DOHH2 (cell line): ENCODE measurements at regions not wholly inside any gene's neighbourhood (a gene's known extent, or its start where the extent isn't known, plus 50 kb on each side); places are given as distances from the start of the nearest gene placed in this dataset.

Experiments
- H3F3A ChIP-seq: fragments of 200-600 bp; sonication (generic), shearing (Covaris generic); 2 replicates; pipeline ENCODE4 v1.6.0; 2016; ENCODE audit warnings: antibody characterized with exemption, mild to moderate bottlenecking; ENCODE audit not compliant: control insufficient read depth, insufficient read depth
- H3K27ac ChIP-seq: fragments of 200-600 bp; sonication (generic); 2 replicates; pipeline ENCODE4 v1.5.1; 2014; ENCODE audit warnings: low read depth, mild to moderate bottlenecking, low read length, moderate library complexity
- H3K27me3 ChIP-seq: fragments of 200-600 bp; sonication (generic); 2 replicates; pipeline ENCODE4 v1.6.1; 2014; ENCODE audit warnings: mild to moderate bottlenecking, low read length, mixed read lengths; ENCODE audit not compliant: control insufficient read depth
- H3K36me3 ChIP-seq: fragments of 200-600 bp; sonication (generic); 2 replicates; pipeline ENCODE4 v1.6.1; 2014; ENCODE audit warnings: mild to moderate bottlenecking, low read length, moderate library complexity, mixed read lengths; ENCODE audit not compliant: control insufficient read depth
- H3K4me1 ChIP-seq: fragments of 200-600 bp; sonication (generic); 2 replicates; pipeline ENCODE4 v1.6.1; 2014; ENCODE audit warnings: mild to moderate bottlenecking, low read length, mixed read lengths; ENCODE audit not compliant: control insufficient read depth
- H3K4me2 ChIP-seq: fragments of 200-600 bp; sonication (generic); 2 replicates; pipeline ENCODE4 v1.6.0; 2014; ENCODE audit warnings: mild to moderate bottlenecking, low read length, moderate library complexity
- H3K4me3 ChIP-seq: fragments of 200-600 bp; sonication (generic); 2 replicates; pipeline ENCODE4 v1.5.1; 2014; ENCODE audit warnings: mild to moderate bottlenecking, low read length, mixed read lengths
- H3K79me2 ChIP-seq: fragments of 200-600 bp; sonication (generic); 2 replicates; pipeline ENCODE4 v1.6.1; 2014; ENCODE audit warnings: mild to moderate bottlenecking, low read length, mixed read lengths; ENCODE audit not compliant: control insufficient read depth
- H3K9me2 ChIP-seq: fragments of 200-600 bp; sonication (generic); replicated peaks from 2 replicates; pipeline ENCODE4 v1.6.1; 2014; ENCODE audit warnings: mild to moderate bottlenecking, low read length, mixed read lengths; ENCODE audit not compliant: control insufficient read depth
- H3K9me3 ChIP-seq: fragments of 200-600 bp; sonication (generic); 2 replicates; pipeline ENCODE4 v1.6.1; 2014; ENCODE audit warnings: antibody characterized with exemption, low read length, mixed read lengths; ENCODE audit not compliant: control insufficient read depth, insufficient read depth
- H4K20me1 ChIP-seq: fragments of 200-600 bp; sonication (generic); 2 replicates; pipeline ENCODE4 v1.6.0; 2014; ENCODE audit warnings: low read depth, mild to moderate bottlenecking, antibody characterized with exemption, low read length, moderate library complexity; ENCODE audit not compliant: control insufficient read depth, insufficient read depth
- CTCF ChIP-seq: fragments of 200-600 bp; sonication (generic); IDR thresholded peaks from one replicate; pipeline ENCODE4 v1.5.1; 2014; ENCODE audit warnings: antibody characterized with exemption, mild to moderate bottlenecking, low read depth, low read length; ENCODE audit not compliant: poor library complexity, severe bottlenecking
- EZH2phosphoT487 ChIP-seq: fragments of 200-600 bp; sonication (generic); IDR thresholded peaks from 2 replicates; pipeline ENCODE4 v1.6.1; 2017; ENCODE audit warnings: borderline replicate concordance, mild to moderate bottlenecking, antibody characterized with exemption, low read length, moderate library complexity, mixed read lengths

- Histone ChIP-seq H3K4me3 (no peak overlapping the region), H4K20me1 (no peaks in the 10 kb centered on the region), H3K9me3 (no peaks in the 10 kb centered on the region), H3K79me2 (no peaks in the 10 kb centered on the region), H3K27me3 (no peaks in the 10 kb centered on the region), H3F3A (no peaks in the 10 kb centered on the region), H3K4me1 (no peaks in the 10 kb centered on the region), H3K27ac (no peak overlapping the region), H3K4me2 (no peak overlapping the region), H3K36me3 (no peaks in the 10 kb centered on the region), H3K9me2 (no peaks in the 10 kb centered on the region)
- TF ChIP-seq CTCF (no peak), EZH2phosphoT487 (no peak)
These were observed 303.8 kb upstream of the WWC1 start for GRCh38 chr5:167987490-167988280.

GRCh38 chr5:167992868-167993267 is 298.6 kb upstream of the WWC1 start:
- Histone ChIP-seq H3K9me3 (no peaks in the 10 kb centered on the region), H3K79me2 (no peaks in the 10 kb centered on the region), H3K36me3 (no peaks in the 10 kb centered on the region), H3K27ac (no peak overlapping the region), H3K4me3 (no peak overlapping the region), H3K4me1 (no peaks in the 10 kb centered on the region), H3K9me2 (no peaks in the 10 kb centered on the region), H4K20me1 (no peaks in the 10 kb centered on the region), H3F3A (no peaks in the 10 kb centered on the region), H3K4me2 (no peak overlapping the region), H3K27me3 (no peaks in the 10 kb centered on the region)
- TF ChIP-seq EZH2phosphoT487 (no peak), CTCF (no peak)

- H3K9me3 ChIP-seq = no peaks in the 10 kb centered on the region
- no peaks in the 10 kb centered on the region for H3K27me3 ChIP-seq
- H3K4me3 ChIP-seq = no peak overlapping the region
- no peaks in the 10 kb centered on the region for H3F3A ChIP-seq
- no peak overlapping the region for H3K4me2 ChIP-seq
- H3K4me1 ChIP-seq = no peaks in the 10 kb centered on the region
- no peaks in the 10 kb centered on the region for H3K79me2 ChIP-seq
- H3K36me3 ChIP-seq = no peaks in the 10 kb centered on the region
- H4K20me1 ChIP-seq = no peaks in the 10 kb centered on the region
- no peak for TF ChIP-seq EZH2phosphoT487
- no peak for TF ChIP-seq CTCF
- H3K9me2 ChIP-seq = no peaks in the 10 kb centered on the region
- H3K27ac ChIP-seq = no peak overlapping the region
These were observed 297.7 kb upstream of the WWC1 start for GRCh38 chr5:167993771-167994170.
